ENCODE measurements at regions not wholly inside any gene's neighbourhood (a gene's known extent, or its start where the extent isn't known, plus 50 kb on each side); places are given as distances from the start of the nearest gene placed in this dataset.

DNA sequence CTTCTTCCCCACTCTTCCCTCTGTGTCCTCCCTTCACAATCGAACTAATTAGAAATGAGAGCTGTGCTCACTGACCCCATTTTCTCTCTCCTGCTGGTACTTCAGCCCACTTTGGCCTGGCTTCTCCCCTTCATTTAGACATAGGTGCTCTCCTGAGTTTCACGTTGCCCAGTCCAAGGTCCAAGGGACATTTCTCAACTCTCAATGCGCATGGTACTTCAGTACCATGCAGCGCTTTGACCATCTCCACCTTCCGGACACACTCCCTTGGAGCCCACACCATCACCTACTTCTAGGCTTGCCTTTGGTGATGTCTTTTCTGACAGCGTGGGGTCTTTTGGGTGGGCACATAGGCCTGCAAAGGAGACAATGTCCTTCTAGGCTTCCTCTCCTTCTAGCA is 99.7 kb downstream of the ABHD5 start:
- TF ChIP-seq, protein P1, sequence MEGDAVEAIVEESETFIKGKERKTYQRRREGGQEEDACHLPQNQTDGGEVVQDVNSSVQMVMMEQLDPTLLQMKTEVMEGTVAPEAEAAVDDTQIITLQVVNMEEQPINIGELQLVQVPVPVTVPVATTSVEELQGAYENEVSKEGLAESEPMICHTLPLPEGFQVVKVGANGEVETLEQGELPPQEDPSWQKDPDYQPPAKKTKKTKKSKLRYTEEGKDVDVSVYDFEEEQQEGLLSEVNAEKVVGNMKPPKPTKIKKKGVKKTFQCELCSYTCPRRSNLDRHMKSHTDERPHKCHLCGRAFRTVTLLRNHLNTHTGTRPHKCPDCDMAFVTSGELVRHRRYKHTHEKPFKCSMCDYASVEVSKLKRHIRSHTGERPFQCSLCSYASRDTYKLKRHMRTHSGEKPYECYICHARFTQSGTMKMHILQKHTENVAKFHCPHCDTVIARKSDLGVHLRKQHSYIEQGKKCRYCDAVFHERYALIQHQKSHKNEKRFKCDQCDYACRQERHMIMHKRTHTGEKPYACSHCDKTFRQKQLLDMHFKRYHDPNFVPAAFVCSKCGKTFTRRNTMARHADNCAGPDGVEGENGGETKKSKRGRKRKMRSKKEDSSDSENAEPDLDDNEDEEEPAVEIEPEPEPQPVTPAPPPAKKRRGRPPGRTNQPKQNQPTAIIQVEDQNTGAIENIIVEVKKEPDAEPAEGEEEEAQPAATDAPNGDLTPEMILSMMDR (IDR thresholded peaks at IDR 0.05), result no peak
- no peak for TF ChIP-seq POLR2A (IDR thresholded peaks at IDR 0.05)

Data from vagina (tissue), 2 donors.